CD4-positive, alpha-beta T cell treated with Interleukin-21 for 1 hour (primary cell): ENCODE measurements at regions not wholly inside any gene's neighbourhood (a gene's known extent, or its start where the extent isn't known, plus 50 kb on each side); places are given as distances from the start of the nearest gene placed in this dataset.

Experiments
- DNase-seq: peaks from one replicate; pipeline ENCODE4 v3.0.0-alpha.2; 2020

DNA sequence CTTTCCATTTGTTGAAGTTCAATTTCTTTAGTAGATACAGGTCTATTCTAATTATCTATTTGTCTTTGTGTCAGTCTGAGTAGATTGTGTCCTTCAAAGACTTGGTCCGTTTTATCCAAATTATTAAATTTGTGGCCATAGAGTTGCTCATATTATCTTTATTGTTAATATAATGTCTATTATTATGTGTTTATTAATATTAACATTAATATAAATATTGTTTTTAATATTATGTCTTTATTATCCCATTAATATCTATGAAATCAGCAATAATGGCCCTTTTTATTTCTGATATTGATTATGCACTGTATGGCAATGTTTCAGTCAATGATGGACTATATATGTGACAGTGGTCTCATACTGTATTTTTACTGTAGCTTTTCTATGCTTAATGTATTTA, 2067.3 kb upstream of the AGA start:
- DNase-seq = no peak

- DNase-seq = no peak
Observed at GRCh38 chr4:179521952-179522351, 2079.7 kb upstream of the AGA start.

DNA sequence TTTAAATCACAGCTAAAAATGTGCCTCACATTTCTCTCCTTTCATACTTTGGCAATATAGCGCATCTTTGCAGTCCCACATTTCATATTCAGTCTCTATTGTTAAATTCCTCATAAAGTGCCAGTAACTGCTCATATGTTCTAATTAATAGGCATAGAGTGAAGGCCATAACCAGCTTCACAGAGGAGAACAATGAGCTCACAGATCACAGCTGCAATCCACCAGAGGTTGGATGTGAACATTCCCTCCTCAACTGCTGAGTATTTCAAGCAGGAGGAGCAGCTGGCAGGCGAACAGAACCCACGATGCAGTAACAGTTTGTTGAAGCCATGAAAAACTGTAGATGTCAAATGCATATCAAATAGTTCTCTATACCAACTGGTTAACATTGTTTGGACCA, 2088.7 kb upstream of the AGA start:
- no peak for DNase-seq

- DNase-seq = no peak
Observed at GRCh38 chr4:179536694-179537093, 2094.5 kb upstream of the AGA start.

DNA sequence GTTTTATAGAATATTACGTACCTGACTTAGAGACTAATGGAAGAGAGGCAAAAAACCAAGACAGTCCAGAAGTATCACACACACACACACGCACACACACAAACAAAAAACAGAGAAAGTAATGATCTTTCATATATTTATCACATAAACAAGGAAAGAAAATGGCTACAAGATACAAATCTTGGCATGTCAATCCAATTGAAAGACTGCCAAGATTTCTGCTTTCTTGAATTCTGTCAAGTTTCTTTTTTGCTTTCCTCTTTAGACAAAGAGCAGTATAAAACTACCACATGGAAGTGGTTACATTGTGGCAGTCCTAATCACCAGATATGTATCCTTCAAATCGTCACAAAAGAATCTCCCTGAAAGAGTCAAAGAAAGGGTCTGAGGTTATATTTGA, 2097.4 kb upstream of the AGA start:
- DNase-seq = no peak

- DNase-seq = no peak
Observed at GRCh38 chr4:179543771-179544170, 2101.5 kb upstream of the AGA start.

GRCh38 chr4:179544496-179544895, 2102.3 kb upstream of the AGA start:
- no peak for DNase-seq

GRCh38 chr4:179552131-179552530, 2109.9 kb upstream of the AGA start:
- no peak for DNase-seq

DNA sequence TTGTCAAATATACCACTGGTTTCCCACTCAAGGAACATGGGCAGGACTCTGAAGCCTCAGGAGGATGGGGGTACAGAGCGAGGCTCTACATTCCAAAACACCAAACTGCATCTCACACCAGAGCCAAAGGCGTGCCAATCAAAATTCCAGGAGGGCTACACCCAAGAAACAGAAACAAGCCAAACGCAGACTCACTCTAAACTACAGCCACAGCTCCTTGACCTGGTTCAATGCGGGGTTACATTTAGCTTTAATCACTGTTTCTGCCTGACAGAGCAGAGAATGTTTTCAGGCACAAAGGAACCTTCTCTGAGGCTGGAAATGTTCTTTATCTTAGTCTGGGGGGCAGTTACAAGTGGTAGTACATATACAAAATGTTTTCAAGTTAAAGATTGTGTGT, 2121.5 kb upstream of the AGA start:
- DNase-seq = no peak

- DNase-seq = no peak
Observed at GRCh38 chr4:179569549-179569948, 2127.3 kb upstream of the AGA start.

- no peak for DNase-seq
Observed at GRCh38 chr4:179582164-179582905, 2140.1 kb upstream of the AGA start.

- DNase-seq = no peak
Observed at GRCh38 chr4:179583221-179583620, 2141.0 kb upstream of the AGA start.

DNA sequence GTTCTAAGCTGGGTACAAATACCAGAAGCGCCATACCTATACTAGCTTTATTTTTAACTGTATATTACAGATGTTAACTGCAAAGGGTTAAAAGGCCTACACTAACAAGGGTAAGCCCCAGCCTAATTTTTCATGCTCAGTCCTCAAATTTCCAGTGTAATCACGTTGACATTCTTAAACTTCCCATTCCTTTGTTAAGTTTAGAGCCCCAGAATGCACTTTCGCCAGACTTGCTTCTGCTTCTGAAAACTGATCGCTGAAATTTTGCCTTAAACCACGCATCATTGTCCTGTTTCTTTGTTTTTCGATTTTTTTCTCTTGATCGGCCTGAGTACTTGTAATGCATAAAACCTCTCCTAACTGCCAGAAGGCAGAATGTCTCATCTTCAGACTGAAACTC, 2141.9 kb upstream of the AGA start:
- DNase-seq = no peak

- DNase-seq = no peak
Observed at GRCh38 chr4:179585761-179586160, 2143.5 kb upstream of the AGA start.

DNA sequence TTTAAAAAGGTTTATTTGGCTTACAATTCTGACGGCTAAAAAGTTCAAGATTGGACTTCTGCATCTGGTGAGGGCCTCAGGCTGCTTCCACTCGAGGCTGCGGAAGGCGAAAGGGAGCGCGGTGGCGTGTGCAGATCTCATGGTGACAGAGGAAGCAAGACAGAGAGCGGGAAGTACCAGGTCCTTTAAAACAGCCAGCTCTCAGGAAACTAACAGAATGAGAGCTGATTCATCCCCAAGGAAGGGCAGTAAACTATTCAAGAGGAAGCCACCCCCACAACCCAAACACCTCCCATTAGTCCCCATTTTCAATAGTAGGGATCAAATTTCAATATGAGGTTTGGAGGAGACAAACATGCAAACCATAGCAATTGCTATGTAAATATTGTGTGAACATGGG, 2144.2 kb upstream of the AGA start:
- no peak for DNase-seq

DNA sequence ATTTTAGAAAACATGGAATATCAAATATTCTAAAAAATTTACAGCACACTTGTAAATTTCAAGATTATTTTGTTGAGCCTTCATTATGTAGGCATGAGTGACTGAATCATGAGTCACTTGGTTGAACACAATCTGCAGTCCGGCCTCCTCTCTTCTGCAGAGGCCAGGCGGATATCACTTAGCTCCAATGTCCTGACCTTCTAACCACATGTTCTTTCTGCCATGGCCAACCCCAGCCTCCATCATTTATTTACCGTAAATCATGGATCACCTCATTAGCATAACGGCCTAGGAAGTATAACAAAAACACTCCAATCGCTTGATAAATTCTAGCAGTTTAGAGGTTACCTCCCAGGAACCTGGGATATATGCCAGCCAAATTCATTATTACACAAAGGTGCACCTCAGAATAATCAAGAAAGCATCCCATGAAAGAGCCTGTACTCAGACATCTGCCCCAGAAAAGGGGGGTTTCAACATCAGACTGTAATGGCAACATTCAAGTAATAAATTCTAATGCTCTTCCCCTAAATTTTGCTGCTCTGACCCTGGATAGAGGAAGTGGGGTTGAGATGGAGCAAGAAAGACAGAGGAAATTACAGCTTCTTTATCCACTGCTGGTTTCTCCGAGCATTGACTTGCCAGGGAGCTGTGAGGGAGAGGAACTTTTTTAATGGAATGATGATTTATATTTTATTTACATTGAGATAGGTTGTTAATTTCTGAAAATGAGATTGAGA, 2153.6 kb upstream of the AGA start:
- no peak for DNase-seq

GRCh38 chr4:179596621-179597020, 2154.4 kb upstream of the AGA start:
- no peak for DNase-seq

- DNase-seq = no peak
Observed at GRCh38 chr4:179597301-179597700, 2155.1 kb upstream of the AGA start.

- no peak for DNase-seq
Observed at GRCh38 chr4:179601671-179602070, 2159.4 kb upstream of the AGA start.

DNA sequence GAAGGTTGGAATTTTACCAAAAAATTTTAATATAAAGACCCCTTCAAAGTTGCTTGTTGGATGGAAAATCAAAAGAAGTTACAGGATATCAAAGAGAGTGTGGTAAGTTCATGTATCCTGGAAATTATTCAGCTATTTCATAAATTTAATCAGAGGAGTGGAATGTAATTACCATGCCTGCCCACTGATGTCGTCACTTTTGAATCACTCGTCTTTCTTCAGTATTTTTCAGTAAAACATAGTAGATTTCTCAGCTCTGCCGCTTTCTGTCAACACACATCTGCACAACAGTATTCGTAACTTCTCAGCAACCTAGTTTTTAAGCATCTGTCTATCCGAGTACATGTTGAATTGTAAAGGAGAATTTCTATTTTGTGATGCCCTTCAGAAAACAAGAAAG, 2163.0 kb upstream of the AGA start:
- no peak for DNase-seq

DNA sequence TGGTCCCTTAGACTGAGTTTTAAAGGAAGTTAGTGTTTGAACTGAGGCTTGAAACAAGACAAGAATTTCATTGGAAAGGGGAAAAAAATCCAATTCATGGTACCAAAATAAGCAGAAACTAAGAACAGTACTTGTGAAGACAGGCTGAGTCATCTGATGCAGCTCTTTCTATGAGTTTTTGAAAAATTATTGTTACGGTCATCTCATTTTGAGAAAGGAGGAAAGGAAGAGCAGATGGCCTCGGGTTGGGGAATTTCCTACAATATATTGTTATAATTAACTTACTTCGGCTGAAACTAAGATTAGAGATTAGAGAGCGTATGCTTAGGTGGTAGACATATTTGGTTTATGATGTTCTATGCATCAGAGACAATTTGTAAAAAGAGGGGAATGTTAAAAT, 2164.8 kb upstream of the AGA start:
- no peak for DNase-seq

GRCh38 chr4:179615704-179616103, 2173.5 kb upstream of the AGA start:
- no peak for DNase-seq

DNA sequence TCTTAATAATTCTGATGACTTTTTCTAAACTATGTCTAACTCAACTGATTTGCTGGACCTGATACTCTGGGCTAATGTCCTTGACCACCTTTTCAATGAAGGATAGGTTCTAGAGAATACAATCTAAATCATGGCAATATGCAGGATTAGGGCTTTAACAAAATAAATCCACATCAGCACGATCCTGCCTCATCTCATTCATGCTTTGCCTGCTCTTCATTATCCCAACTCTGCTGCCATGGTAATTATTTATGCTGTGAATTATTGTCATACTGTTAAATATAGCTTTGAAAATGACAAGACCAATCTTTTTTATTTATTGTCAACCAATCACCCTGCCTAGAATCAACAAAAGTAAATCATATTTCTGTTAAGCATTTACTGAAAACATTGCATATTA, 2176.7 kb upstream of the AGA start:
- DNase-seq = no peak

DNA sequence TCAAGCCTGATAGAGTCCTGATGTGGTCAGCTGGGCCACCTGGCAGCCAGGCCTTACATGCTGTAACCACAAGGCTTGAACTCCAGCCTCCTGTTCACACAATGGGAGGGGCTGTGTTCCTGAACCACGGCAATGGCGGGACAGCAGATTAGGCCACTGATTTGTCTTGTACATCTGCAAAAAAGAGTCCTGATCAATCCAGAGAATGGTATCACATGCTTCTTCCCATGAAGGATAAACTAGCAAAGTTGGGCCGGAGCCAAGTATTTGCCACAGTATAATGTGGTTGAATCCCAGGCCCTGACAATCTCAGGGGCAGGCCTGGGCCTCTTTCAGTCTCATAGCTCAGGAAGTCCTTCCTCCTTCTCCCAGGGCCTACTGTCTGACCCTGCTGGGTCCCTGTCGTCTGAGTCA, 2182.5 kb upstream of the AGA start:
- DNase-seq = no peak

DNA sequence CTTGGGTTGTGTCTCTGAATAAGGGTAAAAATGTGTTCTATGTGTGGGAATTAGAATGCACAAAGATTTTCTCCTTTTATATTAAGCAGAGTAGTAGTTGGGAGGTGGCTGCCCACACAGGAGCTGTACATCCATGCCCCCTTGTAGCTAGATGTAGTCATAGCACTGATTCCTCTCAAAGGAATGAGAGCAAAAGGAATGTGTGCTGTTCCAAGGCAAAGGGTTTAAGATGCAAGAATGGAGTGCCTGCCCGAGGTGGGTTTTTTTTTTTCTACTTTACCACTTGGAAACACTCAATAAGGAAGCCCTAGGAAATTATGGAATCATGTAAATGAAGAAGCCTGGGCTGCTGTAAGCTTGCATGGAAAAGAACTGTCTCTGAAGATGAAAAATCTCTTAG, 2183.2 kb upstream of the AGA start:
- no peak for DNase-seq
